ENCODE measurements at regions not wholly inside any gene's neighbourhood (a gene's known extent, or its start where the extent isn't known, plus 50 kb on each side); places are given as distances from the start of the nearest gene placed in this dataset.

DNA sequence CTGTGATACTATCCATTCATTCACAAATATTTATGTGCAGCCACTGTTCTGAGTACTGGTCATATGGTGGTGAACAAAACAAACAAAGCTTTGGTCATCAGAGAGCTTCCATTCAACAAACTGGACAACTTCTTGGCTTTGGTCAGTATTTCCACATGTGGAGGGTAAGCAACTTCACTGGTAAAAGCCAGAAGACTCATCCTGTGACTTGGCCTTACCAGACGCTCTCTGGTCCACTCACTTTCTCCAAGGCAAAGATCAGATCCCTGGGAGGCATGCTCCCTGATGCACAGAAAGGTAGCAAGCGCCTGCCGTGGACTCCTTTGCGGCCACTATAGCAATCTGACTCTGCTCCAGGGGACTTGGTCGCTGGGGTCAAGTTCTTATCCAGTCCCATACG, 179.5 kb downstream of the EN1 start:
- H3K9me3 ChIP-seq (replicated peaks in 1 of 3), result no peaks in the 10 kb centered on the region
- H3K4me1 ChIP-seq (replicated peaks in 1 of 2), result no peaks in the 10 kb centered on the region
- H3K27ac ChIP-seq, result peak overlapping the region in 2 of 5 donors; percentile 36 to 41
- TF ChIP-seq, protein P1, sequence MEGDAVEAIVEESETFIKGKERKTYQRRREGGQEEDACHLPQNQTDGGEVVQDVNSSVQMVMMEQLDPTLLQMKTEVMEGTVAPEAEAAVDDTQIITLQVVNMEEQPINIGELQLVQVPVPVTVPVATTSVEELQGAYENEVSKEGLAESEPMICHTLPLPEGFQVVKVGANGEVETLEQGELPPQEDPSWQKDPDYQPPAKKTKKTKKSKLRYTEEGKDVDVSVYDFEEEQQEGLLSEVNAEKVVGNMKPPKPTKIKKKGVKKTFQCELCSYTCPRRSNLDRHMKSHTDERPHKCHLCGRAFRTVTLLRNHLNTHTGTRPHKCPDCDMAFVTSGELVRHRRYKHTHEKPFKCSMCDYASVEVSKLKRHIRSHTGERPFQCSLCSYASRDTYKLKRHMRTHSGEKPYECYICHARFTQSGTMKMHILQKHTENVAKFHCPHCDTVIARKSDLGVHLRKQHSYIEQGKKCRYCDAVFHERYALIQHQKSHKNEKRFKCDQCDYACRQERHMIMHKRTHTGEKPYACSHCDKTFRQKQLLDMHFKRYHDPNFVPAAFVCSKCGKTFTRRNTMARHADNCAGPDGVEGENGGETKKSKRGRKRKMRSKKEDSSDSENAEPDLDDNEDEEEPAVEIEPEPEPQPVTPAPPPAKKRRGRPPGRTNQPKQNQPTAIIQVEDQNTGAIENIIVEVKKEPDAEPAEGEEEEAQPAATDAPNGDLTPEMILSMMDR (IDR thresholded peaks at IDR 0.05), result no peak
- no peak for TF ChIP-seq POLR2A (IDR thresholded peaks at IDR 0.05)
- no peak overlapping the region for H3K4me3 ChIP-seq
- intact Hi-C loops (cut with DNase I), result no loop called here
- DNase-seq, result no peak
- 77 to 81% (median 79%) methylated on average over 4 to 6 of the region's 6 CpGs for WGBS, 4 donors
- no peaks in the 10 kb centered on the region for H3K36me3 ChIP-seq (replicated peaks in 1 of 2)
- no peaks in the 10 kb centered on the region for H3K27me3 ChIP-seq

DNA sequence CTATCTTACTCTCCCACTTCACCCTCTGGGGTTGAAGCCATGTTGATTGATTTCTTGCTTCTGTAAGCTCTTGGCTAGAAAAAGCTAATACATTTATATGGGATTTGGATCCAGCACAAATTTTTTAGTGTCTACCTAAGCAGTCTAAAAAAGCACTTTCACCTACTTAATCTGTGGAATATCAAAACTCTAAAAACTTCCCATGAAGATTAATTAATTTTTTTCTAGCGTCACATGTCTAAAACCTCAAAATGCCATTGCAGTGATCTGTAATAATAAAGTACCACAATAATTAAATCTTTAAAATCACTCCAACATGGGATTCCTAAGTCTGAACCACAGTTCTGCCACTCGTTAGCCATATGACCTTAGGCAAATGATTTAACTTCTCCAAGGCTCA, 180.1 kb downstream of the EN1 start:
- no peaks in the 10 kb centered on the region for H3K4me1 ChIP-seq (replicated peaks in 1 of 2)
- H3K27me3 ChIP-seq, result no peaks in the 10 kb centered on the region
- H3K27ac ChIP-seq, result no peak overlapping the region
- H3K9me3 ChIP-seq (replicated peaks in 1 of 3), result no peaks in the 10 kb centered on the region
- intact Hi-C loops (cut with DNase I), result no loop called here
- no peaks in the 10 kb centered on the region for H3K36me3 ChIP-seq (replicated peaks in 1 of 2)
- no peak overlapping the region for H3K4me3 ChIP-seq
- WGBS, 4 donors, result 69 to 83% (median 80%) methylated on average over 2 of the region's 2 CpGs
- DNase-seq, result no peak
- TF ChIP-seq, protein P1 (IDR thresholded peaks at IDR 0.05), result no peak
- no peak for TF ChIP-seq POLR2A (IDR thresholded peaks at IDR 0.05)

DNA sequence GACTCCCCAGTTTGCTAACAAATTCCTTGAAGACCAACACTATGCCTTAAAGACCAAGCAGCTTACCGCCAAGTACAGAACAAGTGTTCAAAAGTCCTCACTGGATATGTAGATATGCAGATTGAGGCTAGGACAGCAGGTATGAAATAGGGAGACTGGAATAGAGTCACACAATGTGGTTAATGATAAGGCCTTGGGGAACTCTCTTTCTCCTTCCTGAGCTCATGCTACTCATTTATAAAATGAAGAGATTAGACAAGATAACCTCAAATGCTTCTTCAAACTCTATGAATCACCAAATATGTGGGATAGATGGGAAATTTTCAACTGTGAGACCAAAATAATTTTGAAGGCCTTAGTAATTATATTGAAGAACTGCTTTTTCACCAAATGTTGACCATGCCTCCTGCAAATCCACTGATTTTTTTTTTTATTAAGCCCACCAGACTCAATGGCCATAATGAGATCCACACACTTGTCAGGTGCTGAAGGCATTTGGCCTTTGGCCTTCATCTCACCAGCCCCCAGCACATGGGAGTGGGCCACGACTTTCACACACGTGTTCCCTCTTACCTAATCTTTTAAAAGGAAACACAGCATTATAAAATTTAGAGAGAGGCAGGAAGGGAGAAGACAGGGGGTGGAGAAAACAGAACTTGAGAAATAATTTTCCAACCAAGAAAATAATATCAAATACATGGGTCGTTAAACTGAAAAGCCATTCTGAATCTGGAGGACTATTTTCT, 181.5 kb downstream of the EN1 start:
- Histone ChIP-seq H3K27ac (no peak overlapping the region), H3K4me1 (replicated peaks in 1 of 2) (no peaks in the 10 kb centered on the region), H3K36me3 (replicated peaks in 1 of 2) (no peaks in the 10 kb centered on the region), H3K27me3 (no peaks in the 10 kb centered on the region), H3K9me3 (replicated peaks in 1 of 3) (no peaks in the 10 kb centered on the region), H3K4me3 (no peak overlapping the region)
- intact Hi-C loops (cut with DNase I), result no loop called here
- no peak for TF ChIP-seq POLR2A (IDR thresholded peaks at IDR 0.05)
- TF ChIP-seq, protein P1 (IDR thresholded peaks at IDR 0.05), result no peak
- no peak for DNase-seq
- 66 to 77% (median 76%) methylated on average over 4 of the region's 4 CpGs for WGBS, 4 donors

DNA sequence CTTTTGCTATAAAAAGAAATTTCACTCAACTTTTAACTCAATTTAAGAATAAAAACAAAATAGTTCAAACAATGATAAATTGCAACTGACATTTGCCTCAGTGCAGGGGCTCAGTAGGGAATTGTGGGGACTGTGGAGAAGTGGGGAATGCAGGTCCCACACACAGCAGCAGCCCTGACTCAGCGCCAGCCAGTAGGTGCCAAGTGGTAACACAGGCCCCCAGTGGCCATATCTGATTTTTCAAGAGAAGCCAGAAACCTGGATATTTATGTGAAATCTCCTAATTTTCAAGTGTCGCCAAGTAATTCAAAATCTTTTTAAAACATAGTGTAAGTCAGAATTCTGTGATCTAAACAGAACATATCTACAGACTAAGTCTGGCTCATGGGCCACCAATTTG, 186.3 kb downstream of the EN1 start:
- H3K9me3 ChIP-seq (replicated peaks in 1 of 3), result no peaks in the 10 kb centered on the region
- no peaks in the 10 kb centered on the region for H3K4me1 ChIP-seq (replicated peaks in 1 of 2)
- 76 to 91% (median 84%) methylated on average over 2 of the region's 2 CpGs for WGBS, 4 donors
- no peak overlapping the region for H3K4me3 ChIP-seq
- no peak overlapping the region for H3K27ac ChIP-seq
- intact Hi-C loops (cut with DNase I), result no loop called here
- no peaks in the 10 kb centered on the region for H3K27me3 ChIP-seq
- DNase-seq, result no peak
- no peaks in the 10 kb centered on the region for H3K36me3 ChIP-seq (replicated peaks in 1 of 2)
- TF ChIP-seq, protein P1 (IDR thresholded peaks at IDR 0.05), result no peak
- no peak for TF ChIP-seq POLR2A (IDR thresholded peaks at IDR 0.05)

Data from adrenal gland (tissue), 9 donors.